K562 (cell line): ENCODE measurements at regions not wholly inside any gene's neighbourhood (a gene's known extent, or its start where the extent isn't known, plus 50 kb on each side); places are given as distances from the start of the nearest gene placed in this dataset.
"Not testable (repeated sequence)": the region's sequence is repeated elsewhere in the genome, so short reads cannot be mapped to it uniquely, and the experiment has no call there.

Experiments used
- CBFB ChIP-seq: sonication (generic); formaldehyde crosslinking; IDR thresholded peaks from 2 replicates; pipeline ENCODE4 v1.4.0; 2020; ENCODE audit warnings: mild to moderate bottlenecking, missing genetic modification reagents
- CBX3 ChIP-seq, 2 experiments: IDR thresholded peaks; 1 replicate in 1 of 2; 2 replicates in 1 of 2; pipeline ENCODE4 v1.6.1; 2012; ENCODE audit warnings: inconsistent platforms in 2 of 2, low read length in 2 of 2, borderline replicate concordance in 1 of 2, control low read depth in 1 of 2
- CTCF ChIP-seq, 3 experiments: IDR thresholded peaks in 2 of 3; conservative IDR thresholded peaks in 1 of 3; 2 replicates each; pipeline ENCODE4 v1.5.1; 2011 to 2012; ENCODE audit warnings: low read length in 3 of 3, mild to moderate bottlenecking in 3 of 3, control low read depth in 2 of 3, improper control_type of control experiment in 1 of 3, inconsistent platforms in 1 of 3, low read depth in 1 of 3, mixed read lengths in 1 of 3, moderate library complexity in 1 of 3; ENCODE audit not compliant: insufficient read depth in 2 of 3
- EP300 ChIP-seq: IDR thresholded peaks from 2 replicates; pipeline ENCODE4 v1.6.1; 2012; ENCODE audit warnings: low read length, improper control_type of control experiment
- ESRRA ChIP-seq: fragments of 450-650 bp; IDR thresholded peaks from 2 replicates; pipeline ENCODE4 v1.6.1; 2014; ENCODE audit warnings: low read depth, mild to moderate bottlenecking, moderate library complexity, borderline replicate concordance
- HDAC2 ChIP-seq: fragments of 450-650 bp; IDR thresholded peaks from 2 replicates; pipeline ENCODE4 v1.6.1; 2016; ENCODE audit warnings: mild to moderate bottlenecking
- MCM7 ChIP-seq, 2 experiments: fragments of 450-650 bp; IDR thresholded peaks; 2 replicates each; pipeline ENCODE4 v1.6.1; 2016 to 2018
- PHF8 ChIP-seq: fragments of 200-600 bp; sonication (generic); IDR thresholded peaks from 2 replicates; pipeline ENCODE4 v1.6.1; 2012; ENCODE audit warnings: mixed run types, mild to moderate bottlenecking, inconsistent platforms, low read length, moderate library complexity, borderline replicate concordance
- U2AF2 ChIP-seq: fragments of 200-400 bp; formaldehyde crosslinking; optimal IDR thresholded peaks from 2 replicates; pipeline ENCODE3; 2017; ENCODE audit warnings: low read depth, mild to moderate bottlenecking, low read length
- ZFP36 ChIP-seq: fragments of 150-350 bp; IDR thresholded peaks from 2 replicates; pipeline ENCODE4 v1.6.1; 2018; ENCODE audit warnings: low read length, low read depth; ENCODE audit not compliant: partially characterized antibody
- ZNF121 ChIP-seq: sonication (generic); formaldehyde crosslinking; conservative IDR thresholded peaks from 2 replicates; pipeline ENCODE4 v1.8.0; 2022; ENCODE audit warnings: missing genetic modification reagents
- ZNF354B ChIP-seq: fragments of 250-450 bp; sonication (Bioruptor Pico); IDR thresholded peaks from 2 replicates; pipeline ENCODE4 v1.4.0; 2020
- ZNF639 ChIP-seq, 2 experiments: fragments of 200-800 bp in 1 of 2; sonication (Bioruptor generic) in 1 of 2; sonication (generic) in 1 of 2; formaldehyde crosslinking in 1 of 2; IDR thresholded peaks in 1 of 2; conservative IDR thresholded peaks in 1 of 2; 2 replicates each; pipeline versions ENCODE4 v1.5.0 to v1.6.1; 2016 to 2020; ENCODE audit warnings: missing compliant biosample characterization in 1 of 2, missing genetic modification characterization in 1 of 2, missing genetic modification reagents in 1 of 2

- TF ChIP-seq PHF8; ZFP36; MCM7 (IDR thresholded peaks at IDR 0.05); EP300; CBFB (CRISPR knock-in tag); U2AF2; ZNF121 (CRISPR knock-in tag); CTCF (IDR thresholded peaks at IDR 0.05 in 2 of 3, conservative IDR thresholded peaks at IDR 0.05 in 1 of 3; ENCODE audit: insufficient read depth in 2 of 3, low read depth in 1 of 3, low read length in 3 of 3); ZNF639 (CRISPR knock-in tag; conservative IDR thresholded peaks at IDR 0.05 in 1 of 2, IDR thresholded peaks at IDR 0.05 in 1 of 2); CBX3 (IDR thresholded peaks at IDR 0.05; ENCODE audit: borderline replicate concordance in 1 of 2, low read length in 2 of 2); ESRRA; ZNF354B (CRISPR knock-in tag); HDAC2: not testable (repeated sequence)
Observed at GRCh38 chr2:89196719-89197118, 505.2 kb downstream of the RPIA start.
